A549 (cell line): ENCODE measurements at regions not wholly inside any gene's neighbourhood (a gene's known extent, or its start where the extent isn't known, plus 50 kb on each side); places are given as distances from the start of the nearest gene placed in this dataset.

ENCODE experiments used
- ATAC-seq, 2 experiments: fragments of 200-7000 bp in 1 of 2; fragments of >200 bp in 1 of 2; cut with Nextera tagmentation in 1 of 2; cut with Tn5 transposase in 1 of 2; 3 replicates each; pipeline versions ENCODE4 v1.8.0 to v1.9.1; 2018 to 2020; ENCODE audit warnings: mild to moderate bottlenecking in 1 of 2, moderate library complexity in 1 of 2
- CTCF ChIA-PET: fragments of 300-600 bp; sonication (Branson Sonifier 250); formaldehyde crosslinking; extraction: SDS; loops from one replicate; lab custom pipeline; 2021; ENCODE audit warnings: antibody characterized with exemption, inconsistent platforms; lab: Yijun Ruan, JAX
- POLR2A ChIA-PET: fragments of 350-600 bp; formaldehyde crosslinking; extraction: SDS; loops from one replicate; lab custom pipeline; 2021; ENCODE audit warnings: antibody characterized with exemption, inconsistent platforms; lab: Yijun Ruan, JAX
- DNase-seq, 2 experiments: peaks; one replicate each; pipeline versions ENCODE4 v3.0.0 to v3.0.0-alpha.2; 2011 to 2016; ENCODE audit warnings: low read depth in 1 of 2, low spot score in 1 of 2
- FAIRE-seq: peaks from 2 replicates; lab custom pipeline; 2011; peaks lifted over from hg19 to GRCh38; lab: Jason Lieb, UNC
- H3K27ac ChIP-seq, 2 experiments: fragments of >200 bp; sonication (Bioruptor Twin); formaldehyde crosslinking; 3 replicates each; pipeline ENCODE4 v1.5.1; 2016 to 2017
- H3K4me1 ChIP-seq: fragments of >200 bp; sonication (Bioruptor Twin); formaldehyde crosslinking; 3 replicates; pipeline ENCODE4 v1.6.1; 2016
- H3K4me2 ChIP-seq: fragments of >200 bp; sonication (Bioruptor Twin); formaldehyde crosslinking; 3 replicates; pipeline ENCODE4 v1.6.1; 2016
- H3K4me3 ChIP-seq: fragments of >200 bp; sonication (Bioruptor Twin); formaldehyde crosslinking; 3 replicates; pipeline ENCODE4 v1.5.1; 2016
- H3K9me3 ChIP-seq: fragments of >200 bp; sonication (Bioruptor Twin); formaldehyde crosslinking; 3 replicates; pipeline ENCODE4 v1.6.1; 2016
- BHLHE40 ChIP-seq: IDR thresholded peaks from 2 replicates; pipeline ENCODE4 v1.6.1; 2012; ENCODE audit warnings: low read depth, low read length, inconsistent platforms
- CEBPB ChIP-seq, 2 experiments: fragments of >200 bp in 1 of 2; sonication (Bioruptor Twin) in 1 of 2; formaldehyde crosslinking in 1 of 2; IDR thresholded peaks; 2 replicates each; pipeline ENCODE4 v1.6.1; 2012 to 2016
- EP300 ChIP-seq, 2 experiments: fragments of >200 bp; sonication (Bioruptor Twin); formaldehyde crosslinking; IDR thresholded peaks; 2 replicates in 1 of 2; 3 replicates in 1 of 2; pipeline ENCODE4 v1.6.1; 2016 to 2017
- FOSL2 ChIP-seq, 2 experiments: fragments of 450-650 bp in 1 of 2; fragments of >200 bp in 1 of 2; sonication (Bioruptor Twin) in 1 of 2; formaldehyde crosslinking; IDR thresholded peaks; 2 replicates each; pipeline versions ENCODE4 v1.5.0 to v1.6.1; 2016 to 2020; ENCODE audit warnings: mild to moderate bottlenecking in 1 of 2, moderate library complexity in 1 of 2
- FOXS1 ChIP-seq: fragments of 250-450 bp; sonication (Bioruptor Pico); IDR thresholded peaks from 2 replicates; pipeline ENCODE4 v1.5.0; 2020; ENCODE audit warnings: mild to moderate bottlenecking, moderate library complexity
- HOXB5 ChIP-seq: fragments of 250-450 bp; sonication (Bioruptor Pico); IDR thresholded peaks from 2 replicates; pipeline ENCODE4 v1.5.0; 2020; ENCODE audit warnings: mild to moderate bottlenecking, moderate library complexity
- JUN ChIP-seq, 2 experiments: fragments of >200 bp; sonication (Bioruptor Twin); formaldehyde crosslinking; IDR thresholded peaks; 2 replicates in 1 of 2; 3 replicates in 1 of 2; pipeline ENCODE4 v1.6.1; 2016 to 2017
- JUNB ChIP-seq: fragments of >200 bp; sonication (Bioruptor Twin); formaldehyde crosslinking; IDR thresholded peaks from 2 replicates; pipeline ENCODE4 v1.6.1; 2016
- MYC ChIP-seq: IDR thresholded peaks from 2 replicates; pipeline ENCODE4 v1.6.1; 2012; ENCODE audit warnings: mild to moderate bottlenecking, inconsistent platforms, low read length, improper control_type of control experiment, borderline replicate concordance
- NR3C1 ChIP-seq: fragments of >200 bp; sonication (Bioruptor Twin); formaldehyde crosslinking; IDR thresholded peaks from 3 replicates; pipeline ENCODE4 v1.6.1; 2017
- POLR2A ChIP-seq: IDR thresholded peaks from 2 replicates; pipeline ENCODE4 v1.6.1; 2012; ENCODE audit warnings: mild to moderate bottlenecking, low read length
- POLR2AphosphoS2 ChIP-seq: conservative IDR thresholded peaks from 2 replicates; pipeline ENCODE4 v1.6.1; 2012; ENCODE audit warnings: low read length, improper control_type of control experiment, inconsistent platforms
- RAD21 ChIP-seq, 2 experiments: fragments of >200 bp in 1 of 2; sonication (Bioruptor Twin) in 1 of 2; formaldehyde crosslinking in 1 of 2; IDR thresholded peaks in 1 of 2; conservative IDR thresholded peaks in 1 of 2; 2 replicates in 1 of 2; 3 replicates in 1 of 2; pipeline ENCODE4 v1.6.1; 2012 to 2018; ENCODE audit warnings: inconsistent platforms in 1 of 2
- RFX5 ChIP-seq: fragments of 450-650 bp; IDR thresholded peaks from 2 replicates; pipeline ENCODE4 v1.7.1; 2014; ENCODE audit warnings: antibody characterized with exemption, mild to moderate bottlenecking, moderate library complexity
- SMC3 ChIP-seq: fragments of >200 bp; sonication (Bioruptor Twin); formaldehyde crosslinking; IDR thresholded peaks from 3 replicates; pipeline ENCODE4 v1.6.1; 2018; ENCODE audit warnings: inconsistent platforms
- SREBF2 ChIP-seq: fragments of 450-650 bp; IDR thresholded peaks from 2 replicates; pipeline ENCODE4 v1.6.1; 2014; ENCODE audit warnings: mild to moderate bottlenecking, moderate library complexity
- TP53 ChIP-seq: fragments of 250-450 bp; sonication (Bioruptor Pico); IDR thresholded peaks from 2 replicates; pipeline ENCODE4 v1.5.0; 2021; ENCODE audit warnings: mild to moderate bottlenecking, moderate library complexity
- ZNF302 ChIP-seq: fragments of 250-450 bp; sonication (Bioruptor Pico); IDR thresholded peaks from 2 replicates; pipeline ENCODE4 v1.9.0; 2021; ENCODE audit warnings: inconsistent platforms, mild to moderate bottlenecking, moderate library complexity
- ZSCAN20 ChIP-seq: fragments of 250-450 bp; sonication (Bioruptor Pico); IDR thresholded peaks from 2 replicates; pipeline ENCODE4 v1.8.0; 2022; ENCODE audit warnings: mild to moderate bottlenecking, moderate library complexity
- WGBS: methylation state at CpG from one replicate; pipeline ENCODE4 v1.1.6; 2017; ENCODE audit errors: missing lambda C conversion rate; 5-methylcytosine and 5-hydroxymethylcytosine counted together
- TF ChIP-seq, protein P1 (sequence below): fragments of 250-450 bp; sonication (Bioruptor Pico); IDR thresholded peaks from 2 replicates; pipeline ENCODE4 v1.5.0; 2021; ENCODE audit warnings: mild to moderate bottlenecking, moderate library complexity, borderline replicate concordance
- TF ChIP-seq, protein P2 (sequence below): IDR thresholded peaks from 2 replicates; pipeline ENCODE4 v1.6.1; 2012; ENCODE audit warnings: low read depth, borderline replicate concordance

DNA sequence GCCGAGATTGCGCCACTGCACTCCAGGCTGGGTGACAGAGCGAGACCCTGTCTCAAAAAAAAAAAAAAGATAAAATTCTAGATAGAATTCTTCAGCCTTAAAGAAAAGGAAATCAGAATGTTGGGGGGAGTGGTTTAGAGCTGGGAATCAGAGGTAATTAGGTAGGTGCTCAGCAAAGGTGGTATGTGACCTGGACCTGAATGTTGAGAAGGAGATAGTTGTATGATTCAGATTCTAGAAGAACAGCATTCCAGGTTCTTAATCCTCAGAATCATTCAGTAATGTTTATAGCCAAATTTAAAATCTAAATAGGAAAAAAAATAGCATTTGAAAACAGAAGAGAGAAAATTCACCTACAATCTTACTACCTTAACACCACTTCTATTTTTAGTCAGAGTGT, 71.3 kb upstream of the UBE2E1 start:
- DNase-seq = no peak
- peak overlapping the region in 1 of 2 experiments; percentile 54; a peak in 1 of 6 replicates for H3K27ac ChIP-seq
- no peak for FAIRE-seq
- CTCF ChIA-PET = no interaction called here
- TF ChIP-seq HOXB5 (CRISPR knock-in tag) (no peak), FOXS1 (CRISPR knock-in tag) (no peak), POLR2AphosphoS2 (no peak), POLR2A (no peak), RAD21 (conservative IDR thresholded peaks at IDR 0.05 in 1 of 2, IDR thresholded peaks at IDR 0.05 in 1 of 2) (no peak)
- TF ChIP-seq, all 56 proteins: peak for 0
- POLR2A ChIA-PET = no interaction called here
- Histone ChIP-seq H3K4me2 (peak overlapping the region; percentile 32; the same call in 1 of the 3 replicates), H3K4me3 (no peak overlapping the region), H3K4me1 (peaks cover 45% of the 10 kb centered on the region), H3K9me3 (no peaks in the 10 kb centered on the region)
- ATAC-seq = no peak
- WGBS = 85% methylated on average over 3 of the region's 3 CpGs

DNA sequence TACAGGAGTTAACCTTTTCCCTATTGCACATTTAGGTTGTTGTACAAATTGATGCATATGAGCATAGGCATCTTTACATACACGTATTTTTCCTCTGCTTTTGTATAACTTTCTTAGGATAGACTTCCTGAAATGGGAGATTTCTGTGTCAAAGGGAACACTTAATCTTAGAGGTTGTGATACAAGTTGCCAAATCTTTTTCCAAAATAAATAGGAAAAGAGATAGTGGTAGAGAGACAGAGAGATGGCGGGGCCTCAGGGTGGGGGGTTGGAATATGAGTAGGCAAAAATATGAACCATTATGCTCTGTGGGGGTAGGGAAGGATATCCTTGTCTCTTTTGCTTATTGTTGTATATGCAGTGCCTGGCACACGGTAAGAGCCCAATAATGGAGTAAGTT, 70.7 kb upstream of the UBE2E1 start:
- TF ChIP-seq TP53 (CRISPR knock-in tag) = no peak
- no peak for TF ChIP-seq JUNB
- TF ChIP-seq FOXS1 (CRISPR knock-in tag) = no peak
- POLR2A ChIA-PET = no interaction called here
- H3K4me3 ChIP-seq = no peak overlapping the region
- FAIRE-seq = no peak
- CTCF ChIA-PET = interaction anchor here (0.6 to 1.1 kb wide), 2 partner anchors 36 to 158 kb away, joined by 3 read pairs; no protein-coding TSS in a partner anchor
- DNase-seq = no peak
- ATAC-seq = peak in 1 of 2 experiments; percentile 61; a peak in 3 of 6 replicates
- H3K4me1 ChIP-seq = peaks cover 51% of the 10 kb centered on the region
- 32% methylated on average over 3 of the region's 3 CpGs for WGBS
- no peaks in the 10 kb centered on the region for H3K9me3 ChIP-seq
- H3K4me2 ChIP-seq = peak overlapping the region; percentile 32; the same call in 2 of the 3 replicates
- peak overlapping the region; percentile 54 to 68; a peak in 4 of 6 replicates for H3K27ac ChIP-seq

DNA sequence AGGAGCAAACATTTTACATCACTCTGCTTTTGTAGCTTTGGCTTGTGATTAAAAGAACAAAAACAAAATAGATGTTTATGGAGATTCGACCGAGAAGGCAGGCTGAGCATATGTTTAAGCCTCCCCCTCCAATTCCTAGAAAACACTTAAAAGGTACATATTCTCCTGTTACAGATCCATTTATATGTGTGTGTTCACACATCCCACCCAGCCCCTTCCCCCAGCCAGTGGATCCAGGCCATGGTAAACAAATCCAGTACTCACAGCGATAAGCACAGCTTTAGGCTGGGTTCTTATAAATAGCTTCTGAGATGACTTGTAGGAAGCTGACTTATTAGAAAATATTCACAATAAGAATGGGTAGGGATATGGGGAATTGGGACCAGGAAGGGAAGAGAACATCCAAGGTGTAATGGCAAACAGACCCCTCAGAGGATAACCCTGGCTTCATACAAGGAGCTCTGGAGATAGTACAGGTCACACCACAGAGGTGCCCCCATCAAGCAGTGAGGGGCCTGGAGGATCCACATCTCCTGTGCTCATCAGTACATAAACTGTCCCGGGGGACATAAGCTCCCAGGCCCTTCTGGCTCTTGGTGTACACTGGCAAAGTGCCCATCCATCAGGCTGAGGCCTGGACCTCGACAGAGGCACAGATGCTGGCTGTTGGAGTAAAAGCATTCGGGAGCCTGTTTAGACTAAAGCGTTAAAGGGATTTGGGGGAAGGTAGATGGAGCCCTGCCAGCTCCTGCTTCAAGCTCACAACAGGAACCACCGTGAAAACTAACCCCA, 70.0 kb upstream of the UBE2E1 start:
- 40% methylated on average over 8 of the region's 8 CpGs for WGBS
- Histone ChIP-seq H3K9me3 (no peaks in the 10 kb centered on the region), H3K27ac (peak overlapping the region; percentile 54 to 68; a peak in 4 of 6 replicates), H3K4me3 (no peak overlapping the region), H3K4me2 (peak overlapping the region; percentile 32), H3K4me1 (peaks cover 53% of the 10 kb centered on the region)
- CTCF ChIA-PET = interaction anchor here (0.6 to 1.2 kb wide), 3 partner anchors 36 to 159 kb away, joined by 3 read pairs; no protein-coding TSS in a partner anchor
- TF ChIP-seq RFX5 (no peak), CEBPB (IDR thresholded peaks at IDR 0.05) (no peak), ZNF302 (CRISPR knock-in tag) (no peak), POLR2AphosphoS2 (no peak), SMC3 (no peak), EP300 (IDR thresholded peaks at IDR 0.05) (no peak), BHLHE40 (no peak), SREBF2 (no peak), JUN (IDR thresholded peaks at IDR 0.05) (no peak), NR3C1 (no peak), MYC (no peak), ZSCAN20 (CRISPR knock-in tag) (no peak), FOSL2 (IDR thresholded peaks at IDR 0.05) (no peak), FOSL2 (CRISPR knock-in tag; IDR thresholded peaks at IDR 0.05) (no peak), JUNB (no peak), POLR2A (no peak)
- TF ChIP-seq, protein P1, sequence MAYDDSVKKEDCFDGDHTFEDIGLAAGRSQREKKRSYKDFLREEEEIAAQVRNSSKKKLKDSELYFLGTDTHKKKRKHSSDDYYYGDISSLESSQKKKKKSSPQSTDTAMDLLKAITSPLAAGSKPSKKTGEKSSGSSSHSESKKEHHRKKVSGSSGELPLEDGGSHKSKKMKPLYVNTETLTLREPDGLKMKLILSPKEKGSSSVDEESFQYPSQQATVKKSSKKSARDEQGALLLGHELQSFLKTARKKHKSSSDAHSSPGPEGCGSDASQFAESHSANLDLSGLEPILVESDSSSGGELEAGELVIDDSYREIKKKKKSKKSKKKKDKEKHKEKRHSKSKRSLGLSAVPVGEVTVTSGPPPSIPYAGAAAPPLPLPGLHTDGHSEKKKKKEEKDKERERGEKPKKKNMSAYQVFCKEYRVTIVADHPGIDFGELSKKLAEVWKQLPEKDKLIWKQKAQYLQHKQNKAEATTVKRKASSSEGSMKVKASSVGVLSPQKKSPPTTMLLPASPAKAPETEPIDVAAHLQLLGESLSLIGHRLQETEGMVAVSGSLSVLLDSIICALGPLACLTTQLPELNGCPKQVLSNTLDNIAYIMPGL (CRISPR knock-in tag) = no peak
- TF ChIP-seq, protein P2, sequence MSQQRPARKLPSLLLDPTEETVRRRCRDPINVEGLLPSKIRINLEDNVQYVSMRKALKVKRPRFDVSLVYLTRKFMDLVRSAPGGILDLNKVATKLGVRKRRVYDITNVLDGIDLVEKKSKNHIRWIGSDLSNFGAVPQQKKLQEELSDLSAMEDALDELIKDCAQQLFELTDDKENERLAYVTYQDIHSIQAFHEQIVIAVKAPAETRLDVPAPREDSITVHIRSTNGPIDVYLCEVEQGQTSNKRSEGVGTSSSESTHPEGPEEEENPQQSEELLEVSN = no peak
- POLR2A ChIA-PET = no interaction called here
- FAIRE-seq = no peak
- DNase-seq = no peak
- peak in 1 of 2 experiments; percentile 52; a peak in 3 of 6 replicates for ATAC-seq
